GM18907 (cell line): ENCODE measurements at regions not wholly inside any gene's neighbourhood (a gene's known extent, or its start where the extent isn't known, plus 50 kb on each side); places are given as distances from the start of the nearest gene placed in this dataset.
"Not testable (repeated sequence)": the region's sequence is repeated elsewhere in the genome, so short reads cannot be mapped to it uniquely, and the experiment has no call there.

Experiments used
- ATAC-seq: cut with Tn5 transposase; IDR thresholded peaks from one replicate; pipeline ENCODE4 v1.9.1; 2021; ENCODE audit warnings: mild to moderate bottlenecking, moderate library complexity; ENCODE audit not compliant: unreplicated experiment

DNA sequence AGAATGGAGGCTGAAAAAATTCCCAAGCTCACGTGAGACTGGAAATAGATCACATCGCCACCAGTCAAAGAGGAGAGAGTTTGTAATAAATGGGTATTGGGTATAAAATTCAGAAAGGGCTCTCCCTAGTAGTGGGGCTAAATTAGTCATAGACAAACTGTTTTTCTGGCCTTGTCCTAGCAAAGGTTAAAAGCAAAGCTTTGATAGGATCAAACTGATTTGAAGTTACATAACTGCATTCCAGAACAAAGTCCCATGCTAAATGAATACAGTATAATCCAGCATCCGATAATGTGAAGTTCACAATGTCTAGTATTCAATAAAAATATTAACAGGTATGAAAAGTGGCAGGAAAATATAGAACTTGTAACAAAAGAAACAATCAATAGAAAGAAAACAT lies 149.8 kb upstream of the ATXN1 start:
- no peak for ATAC-seq

- ATAC-seq, result no peak
Measured at GRCh38 chr6:16909658-16910360, 148.5 kb upstream of the ATXN1 start.

- ATAC-seq, result no peak
Measured at GRCh38 chr6:16907991-16908390, 146.7 kb upstream of the ATXN1 start.

- no peak for ATAC-seq
Measured at GRCh38 chr6:16904957-16905356, 143.7 kb upstream of the ATXN1 start.

DNA sequence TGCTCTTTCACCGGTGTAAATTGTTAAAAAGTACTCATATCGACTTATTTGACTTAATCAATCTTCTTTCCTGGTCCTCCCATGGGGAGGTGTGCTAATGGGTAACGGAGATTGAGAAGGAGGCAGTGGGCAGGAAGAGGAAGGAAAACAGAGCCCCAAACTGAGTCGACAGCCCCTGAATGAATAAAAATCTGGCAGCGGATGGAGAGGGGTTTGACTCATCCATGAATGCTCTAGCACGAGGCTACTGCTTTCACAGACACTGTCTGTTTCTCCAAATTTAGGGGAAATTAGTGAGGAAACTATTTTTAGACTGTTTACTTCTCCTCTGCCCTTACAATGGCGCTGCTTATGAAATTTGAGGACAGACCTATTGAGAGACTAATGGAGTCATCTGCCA lies 142.2 kb upstream of the ATXN1 start:
- no peak for ATAC-seq

- no peak for ATAC-seq
Measured at GRCh38 chr6:16902502-16902901, 141.2 kb upstream of the ATXN1 start.

DNA sequence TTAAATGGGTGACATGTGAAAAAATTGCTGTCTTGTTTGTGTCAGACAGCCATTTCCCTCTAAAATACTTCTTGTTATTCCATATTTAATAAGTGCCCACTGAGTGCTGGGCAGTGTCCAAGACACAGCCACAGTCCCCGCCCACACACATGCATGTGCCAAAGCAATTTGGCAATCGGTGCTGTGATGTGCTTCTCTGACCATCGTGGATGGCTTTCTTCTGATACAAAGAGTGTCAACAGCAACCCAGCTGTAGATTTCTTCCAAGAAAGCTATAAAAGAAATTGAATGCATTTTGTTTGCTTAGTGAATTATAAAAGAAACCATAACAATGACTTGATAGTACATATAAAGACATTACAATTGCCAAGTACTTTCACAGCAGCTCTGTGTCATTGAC lies 140.5 kb upstream of the ATXN1 start:
- no peak for ATAC-seq

GRCh38 chr6:16901306-16901705 lies 140.0 kb upstream of the ATXN1 start:
- no peak for ATAC-seq

DNA sequence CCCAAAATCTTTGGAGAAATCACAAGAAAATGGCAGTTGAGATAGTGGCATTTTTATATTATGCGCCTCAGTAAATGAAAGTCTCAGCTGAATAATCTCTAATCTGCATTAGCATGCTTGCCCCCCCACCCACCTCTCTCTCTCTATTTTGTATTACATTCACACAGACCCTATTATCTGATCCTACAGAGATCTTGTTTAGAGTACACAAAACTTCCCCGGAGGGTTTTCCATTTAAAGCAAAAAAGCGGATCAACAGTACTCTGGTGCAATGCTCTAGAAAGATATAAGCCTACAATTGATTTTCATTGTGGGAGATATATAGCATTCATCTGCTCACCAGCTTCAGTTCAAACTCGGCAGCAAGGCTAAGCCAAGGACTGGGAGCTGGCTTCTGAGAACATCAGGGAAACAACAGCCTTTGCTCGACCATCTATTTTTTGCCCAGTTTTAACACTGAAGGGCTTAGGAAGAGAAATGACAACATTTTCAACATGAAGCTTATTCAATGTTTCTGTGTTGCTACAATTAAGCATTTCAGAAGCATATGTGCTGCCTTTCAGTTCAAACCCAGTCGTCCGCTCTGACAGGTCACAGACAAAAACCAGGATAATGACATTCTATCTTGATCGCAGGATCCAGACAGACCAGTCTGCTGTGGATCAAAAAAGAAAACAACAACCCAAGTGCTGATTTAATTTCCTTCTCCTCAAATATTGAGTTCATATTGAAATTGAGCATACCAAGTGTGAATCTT lies 137.6 kb upstream of the ATXN1 start:
- no peak for ATAC-seq

DNA sequence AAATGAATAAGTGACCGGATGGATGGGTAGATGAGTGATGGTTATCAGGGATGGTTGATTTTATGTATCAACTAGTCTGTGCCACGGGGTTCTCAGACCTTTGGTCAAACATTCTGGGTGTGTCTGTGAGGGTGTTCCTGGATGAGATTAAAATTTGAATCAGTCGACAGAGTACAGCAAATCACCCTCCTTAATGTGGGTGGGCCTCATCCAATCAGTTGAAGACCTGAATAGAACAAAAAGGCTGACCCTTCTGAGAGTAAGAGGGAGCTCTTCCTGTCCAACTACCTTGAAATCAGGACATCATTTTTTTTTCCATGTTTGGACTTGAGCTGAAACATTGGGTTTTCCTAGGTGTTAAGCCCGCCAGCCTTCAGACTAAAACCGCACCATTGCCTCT lies 136.4 kb upstream of the ATXN1 start:
- ATAC-seq, result no peak

GRCh38 chr6:16894301-16894700 lies 133.0 kb upstream of the ATXN1 start:
- no peak for ATAC-seq

- not testable (repeated sequence) for ATAC-seq
Measured at GRCh38 chr6:16891110-16891509, 129.8 kb upstream of the ATXN1 start.

DNA sequence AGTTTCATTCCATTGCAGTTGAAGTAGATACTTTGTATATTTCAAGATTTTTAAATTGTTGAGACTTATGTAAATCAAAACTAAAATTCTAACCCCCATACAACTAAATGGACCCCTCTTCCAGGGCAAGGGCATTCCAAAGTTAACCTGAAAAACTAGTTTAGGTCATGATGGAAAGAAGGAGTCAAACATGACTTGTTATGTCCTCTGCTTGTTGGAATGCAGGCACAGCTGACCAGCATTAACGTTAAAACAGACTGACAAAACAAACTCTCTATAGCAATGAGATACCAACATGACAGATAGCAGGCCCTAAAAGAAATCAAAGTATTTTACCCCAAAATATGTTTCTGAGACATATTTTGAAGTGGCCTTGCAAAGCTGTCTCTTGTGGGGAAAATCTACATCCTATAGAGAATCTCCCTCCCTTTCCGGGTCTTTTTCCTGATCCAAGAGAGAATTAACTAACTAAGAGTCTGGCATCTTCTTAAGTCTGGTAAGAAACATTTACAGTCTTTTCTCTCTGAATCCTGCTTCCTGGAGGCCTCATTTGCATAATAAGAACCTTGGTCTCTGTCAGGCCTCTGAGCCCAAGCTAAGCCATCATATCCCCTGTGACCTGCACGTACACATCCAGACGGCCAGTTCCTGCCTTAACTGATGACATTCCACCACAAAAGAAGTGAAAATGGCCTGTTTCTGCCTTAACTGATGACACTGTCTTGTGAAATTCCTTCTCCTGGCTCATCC lies 124.3 kb upstream of the ATXN1 start:
- no peak for ATAC-seq

DNA sequence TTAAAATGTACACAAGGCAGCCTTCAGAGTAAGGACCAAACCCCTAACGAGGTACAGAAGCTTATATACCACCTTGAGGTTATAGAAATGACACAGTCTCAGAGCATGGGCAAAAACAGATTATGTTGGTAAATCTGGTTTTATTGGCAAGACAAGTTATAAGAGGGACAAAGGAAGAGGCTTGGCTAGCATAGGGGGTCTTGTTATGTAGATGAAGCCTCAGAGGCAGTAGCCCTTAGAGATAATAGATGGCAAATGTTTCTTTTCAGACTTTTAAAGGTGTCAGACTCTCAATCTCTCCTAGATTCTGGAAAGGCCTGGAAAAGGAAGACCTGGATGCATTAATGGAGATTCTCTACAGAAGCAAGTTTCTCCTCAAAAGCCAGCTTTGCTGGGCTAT lies 123.3 kb upstream of the ATXN1 start:
- no peak for ATAC-seq

GRCh38 chr6:16883414-16883813 lies 122.2 kb upstream of the ATXN1 start:
- no peak for ATAC-seq

DNA sequence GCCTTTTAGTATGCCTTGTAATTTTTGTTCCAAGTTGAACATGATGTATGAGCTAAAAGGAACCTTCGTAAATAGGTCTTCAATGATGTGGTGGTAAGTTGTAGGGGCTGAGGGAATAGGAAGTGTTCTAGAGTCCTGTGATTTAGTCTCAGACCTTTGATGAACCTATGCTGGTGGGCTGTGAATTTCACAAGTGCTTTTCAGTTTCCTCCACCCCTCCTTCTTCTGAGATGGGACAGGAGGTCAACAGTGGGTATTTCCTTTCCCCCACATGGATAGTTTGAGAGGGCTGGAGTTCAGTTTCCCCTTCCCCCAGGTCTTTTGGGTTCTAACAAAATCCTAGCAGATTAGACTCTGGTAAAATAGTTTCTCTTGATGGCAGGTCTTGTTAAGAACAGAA lies 121.0 kb upstream of the ATXN1 start:
- no peak for ATAC-seq

GRCh38 chr6:16876852-16877251 lies 115.6 kb upstream of the ATXN1 start:
- ATAC-seq, result not testable (repeated sequence)

DNA sequence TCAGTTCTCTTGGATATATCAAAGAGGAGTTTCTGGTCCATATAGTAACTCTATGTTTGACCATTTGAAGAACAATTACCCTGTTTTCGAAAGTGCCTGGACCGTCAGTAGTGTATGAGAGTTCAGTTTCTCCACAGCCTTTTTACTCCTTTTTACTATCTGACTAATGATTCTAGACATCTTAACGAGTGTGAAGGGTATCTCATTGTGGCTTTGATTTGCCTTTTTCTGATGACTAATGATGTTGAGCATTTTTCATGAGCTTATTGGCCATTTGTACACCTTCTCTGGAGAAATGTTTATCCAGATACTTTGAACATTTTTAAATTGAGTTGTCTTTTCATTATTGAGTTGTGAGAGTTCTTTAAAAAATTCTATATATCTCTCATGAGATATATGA lies 114.9 kb upstream of the ATXN1 start:
- no peak for ATAC-seq

DNA sequence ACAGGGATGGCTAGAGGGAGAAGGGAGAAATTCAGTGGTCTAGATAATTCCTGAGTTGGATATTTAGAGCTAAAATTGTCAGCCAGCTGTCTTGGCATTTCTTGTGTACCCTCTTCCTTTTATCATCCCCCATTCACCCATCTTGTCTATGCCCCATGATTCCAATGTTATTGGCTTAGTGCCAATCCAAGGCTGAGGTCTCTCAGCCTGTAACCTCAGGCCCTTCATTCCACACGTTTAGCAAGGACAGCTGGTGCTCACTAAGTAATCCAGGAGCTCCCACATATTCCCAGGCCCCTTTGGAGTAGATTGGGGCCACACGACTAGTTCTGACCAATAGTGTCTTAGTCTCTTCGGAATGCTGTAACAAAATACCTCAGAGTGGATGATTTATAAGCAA lies 112.4 kb upstream of the ATXN1 start:
- no peak for ATAC-seq

DNA sequence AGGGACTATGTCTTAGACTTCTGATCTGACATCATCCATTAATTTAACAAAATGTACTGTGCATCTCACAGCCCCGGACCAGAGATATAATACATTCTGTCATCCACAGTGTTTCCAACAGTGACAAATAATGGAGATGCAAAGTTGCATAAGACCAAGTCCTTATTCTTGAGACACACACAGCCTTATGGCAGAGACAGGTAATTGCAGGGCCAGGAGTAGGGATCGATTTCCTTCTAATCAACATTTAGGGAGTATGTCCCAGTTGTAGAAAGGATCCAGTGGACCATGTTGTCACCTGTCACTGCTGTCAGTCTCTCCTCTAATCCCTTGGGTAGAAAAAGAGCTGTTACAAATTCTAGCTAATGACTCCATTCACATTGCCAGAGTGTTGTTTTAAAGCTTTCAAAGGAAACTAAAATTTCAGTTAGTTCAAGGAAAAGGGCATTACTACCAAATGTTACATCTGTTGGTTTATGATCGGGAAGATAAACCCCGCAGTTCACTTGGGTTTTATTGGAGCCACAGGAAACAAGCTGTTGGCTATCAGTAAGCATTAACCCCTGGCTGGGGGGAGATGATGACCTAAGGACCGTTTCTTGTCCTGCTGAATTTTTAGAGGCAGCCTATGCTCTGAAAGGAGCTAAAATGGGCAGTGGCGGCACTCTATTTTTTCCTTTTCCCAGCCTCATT lies 111.4 kb upstream of the ATXN1 start:
- no peak for ATAC-seq

- no peak for ATAC-seq
Measured at GRCh38 chr6:16871047-16871446, 109.8 kb upstream of the ATXN1 start.
